ENCODE measurements at regions not wholly inside any gene's neighbourhood (a gene's known extent, or its start where the extent isn't known, plus 50 kb on each side); places are given as distances from the start of the nearest gene placed in this dataset.

- TF ChIP-seq CTCF (IDR thresholded peaks at IDR 0.05) (no peak), POLR2A (IDR thresholded peaks at IDR 0.05) (no peak)
These were observed 745.3 kb upstream of the ZEB2 start for GRCh38 chr2:145265244-145265643.

Measured in uterus (tissue), 2 donors.